ENCODE measurements at regions not wholly inside any gene's neighbourhood (a gene's known extent, or its start where the extent isn't known, plus 50 kb on each side); places are given as distances from the start of the nearest gene placed in this dataset.
"Not testable (repeated sequence)": the region's sequence is repeated elsewhere in the genome, so short reads cannot be mapped to it uniquely, and the experiment has no call there.

DNA sequence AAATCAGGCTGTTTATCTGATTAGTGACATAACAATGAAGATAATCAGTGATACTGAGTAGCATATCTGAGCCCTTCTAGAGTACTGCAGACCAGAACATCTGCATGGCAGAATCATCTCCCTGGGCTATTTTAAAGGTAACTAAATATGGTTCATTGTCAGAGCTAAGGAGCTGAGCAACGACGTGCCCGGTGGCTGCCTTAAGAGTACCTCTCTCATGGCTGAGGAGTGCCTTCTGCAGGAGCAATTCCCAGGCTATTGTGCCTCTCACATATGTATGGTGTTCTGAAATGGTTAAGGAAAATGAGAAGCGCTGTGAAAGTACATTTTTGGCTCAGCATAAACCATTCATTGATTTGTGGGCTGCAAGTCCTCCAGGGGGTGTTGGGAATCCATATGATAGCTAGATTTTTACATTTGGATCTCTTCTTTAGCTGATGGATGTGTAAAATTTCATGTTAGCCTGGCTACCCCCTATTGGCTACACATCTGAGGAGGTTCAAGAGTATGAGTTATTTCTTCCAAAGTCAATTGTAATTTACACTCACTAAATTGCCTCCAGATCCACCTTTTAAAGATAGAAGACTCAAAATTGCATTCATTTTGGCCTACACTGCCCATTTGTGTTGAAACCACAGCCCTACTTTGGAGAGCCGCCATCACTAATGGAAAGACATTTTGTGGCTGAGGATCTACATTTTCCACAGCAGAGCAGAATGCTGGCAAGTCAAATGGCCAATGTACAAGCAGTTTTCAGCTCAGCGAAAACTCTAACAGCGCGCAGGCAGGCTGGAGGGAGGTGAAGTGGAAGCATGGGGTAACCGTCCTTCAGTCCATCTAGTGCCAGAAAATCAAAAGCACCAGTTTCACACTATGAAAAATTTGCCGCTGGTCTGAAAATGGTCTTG, 198.0 kb downstream of the SIM1 start:
- no peak for DNase-seq

DNA sequence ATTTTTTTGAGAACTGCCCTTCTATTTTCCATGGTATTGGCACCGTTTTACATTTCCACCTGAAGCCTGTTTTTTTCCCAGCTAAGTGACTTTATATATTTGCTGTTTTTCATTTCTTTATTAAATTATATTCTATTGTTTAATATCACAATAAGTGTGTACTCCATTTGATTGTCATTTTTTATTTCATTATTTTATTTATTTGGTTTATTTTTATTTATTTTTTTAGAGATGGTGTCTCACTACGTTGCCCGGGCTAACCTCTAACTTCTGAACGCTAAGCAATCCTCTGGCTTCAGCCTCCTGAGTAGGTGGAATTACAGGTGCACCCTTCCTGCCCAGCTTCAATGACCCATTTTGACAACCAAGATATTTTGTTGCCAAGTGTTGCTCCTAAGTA, 202.6 kb downstream of the SIM1 start:
- DNase-seq: no peak

DNA sequence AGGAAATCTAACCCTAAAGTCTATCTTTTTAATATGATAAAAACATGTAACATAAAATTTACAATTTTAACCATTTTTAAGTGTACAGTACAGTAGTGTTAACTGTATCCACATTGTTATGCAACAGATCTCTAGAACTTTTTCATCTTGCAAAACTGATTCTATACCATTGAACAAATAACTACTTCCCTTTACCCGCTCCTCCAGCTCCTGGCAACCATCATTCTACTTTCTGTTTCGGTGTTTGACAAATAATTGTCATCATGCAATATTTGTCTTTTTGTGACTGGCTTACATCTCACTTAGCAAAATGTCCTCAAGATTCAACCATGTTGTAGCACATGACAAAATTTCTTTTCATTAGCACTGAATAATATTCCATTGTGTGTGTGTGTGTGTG, 203.2 kb downstream of the SIM1 start:
- no peak for DNase-seq

GRCh38 chr6:100260584-100260983, 204.1 kb downstream of the SIM1 start:
- DNase-seq: no peak

DNA sequence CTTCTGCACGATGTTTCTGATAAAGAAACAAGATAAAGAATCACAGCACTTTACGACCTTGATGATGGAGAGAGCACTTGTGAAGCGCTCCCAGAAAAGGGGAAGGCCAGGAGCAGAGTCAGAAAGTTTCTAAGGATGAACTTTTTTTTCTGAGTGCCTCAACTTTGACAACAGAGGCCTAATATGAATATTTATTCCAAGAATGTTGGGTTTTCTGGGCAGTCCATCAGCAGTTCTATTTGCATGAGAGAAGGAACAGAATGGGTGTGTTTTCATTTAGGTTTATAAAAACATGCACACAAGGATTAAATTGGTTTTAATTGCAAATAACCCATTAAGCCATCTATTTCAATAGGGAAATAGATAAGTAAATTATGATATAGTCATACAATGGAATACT, 204.9 kb downstream of the SIM1 start:
- no peak for DNase-seq

GRCh38 chr6:100258752-100259151, 206.0 kb downstream of the SIM1 start:
- no peak for DNase-seq

DNA sequence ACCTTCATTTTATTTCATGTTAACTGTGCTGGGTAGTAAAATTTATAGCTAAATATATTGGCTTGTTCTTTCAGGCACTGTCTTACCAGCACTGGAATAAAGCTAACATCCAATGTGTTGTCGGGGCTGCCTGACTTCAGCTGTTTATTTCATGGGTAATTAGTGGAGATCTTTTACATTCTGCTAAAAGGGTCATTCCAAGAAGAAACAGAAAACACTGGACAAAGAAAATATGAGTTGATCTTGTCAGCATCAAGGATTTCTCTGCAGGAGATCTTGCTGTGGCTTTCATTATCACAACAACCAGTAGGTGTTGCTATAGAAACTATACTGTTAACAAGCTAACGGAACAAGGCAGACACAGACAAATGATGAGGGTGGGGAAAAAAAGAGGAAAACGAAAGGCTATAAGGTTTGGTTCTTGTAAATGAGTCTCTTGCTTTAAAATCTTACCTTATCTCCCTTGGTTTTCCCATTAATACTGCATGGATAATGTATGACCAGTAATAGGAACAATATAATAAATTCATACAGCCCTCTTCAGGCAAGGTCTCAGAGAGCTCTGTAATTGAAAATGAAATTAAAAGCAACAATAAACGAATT, 206.8 kb downstream of the SIM1 start:
- peak; percentile 13 for DNase-seq

DNA sequence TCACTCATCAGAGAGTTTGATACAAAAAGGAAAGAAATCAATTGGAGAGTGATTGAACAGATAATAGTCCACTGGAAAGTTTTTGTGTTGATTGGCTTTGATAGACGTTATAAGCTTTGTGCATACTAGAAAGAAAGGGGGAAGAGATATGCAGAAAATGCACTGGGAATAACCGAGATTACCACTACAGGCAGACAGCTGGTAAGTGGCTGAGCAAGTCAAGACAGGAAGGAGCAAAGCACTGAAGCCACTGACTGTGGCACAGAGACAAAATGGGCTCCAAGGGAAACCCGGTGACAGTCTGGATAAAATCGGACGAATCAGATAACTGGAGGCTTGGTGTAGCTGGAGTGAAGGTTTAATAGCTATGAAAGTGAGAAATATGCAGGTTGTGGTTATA, 209.0 kb downstream of the SIM1 start:
- no peak for DNase-seq

- no peak for DNase-seq
Observed at GRCh38 chr6:100247123-100247522, 217.6 kb downstream of the SIM1 start.

DNA sequence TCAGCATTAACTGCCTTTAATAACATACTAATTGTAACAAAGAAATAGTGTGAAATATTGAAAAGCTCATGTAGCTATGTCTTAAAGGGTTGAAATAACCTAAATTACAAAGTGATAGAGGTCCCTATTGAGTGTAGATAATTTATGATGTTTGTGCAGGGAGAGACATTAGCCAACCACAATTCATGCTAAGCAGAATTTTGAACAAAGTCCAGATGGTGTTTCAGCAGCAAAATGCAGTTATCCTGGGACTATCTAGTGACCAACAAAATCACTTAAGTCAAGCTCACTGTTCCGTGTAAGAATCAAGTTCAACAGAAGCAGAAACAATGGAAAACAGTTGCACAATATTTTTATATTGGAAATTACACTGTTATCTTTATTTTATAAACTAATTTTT, 218.5 kb downstream of the SIM1 start:
- no peak for DNase-seq

GRCh38 chr6:100240798-100241197, 223.9 kb downstream of the SIM1 start:
- no peak for DNase-seq

GRCh38 chr6:100237821-100238220, 226.9 kb downstream of the SIM1 start:
- DNase-seq: no peak

- DNase-seq: no peak
Observed at GRCh38 chr6:100236389-100236788, 228.3 kb downstream of the SIM1 start.

DNA sequence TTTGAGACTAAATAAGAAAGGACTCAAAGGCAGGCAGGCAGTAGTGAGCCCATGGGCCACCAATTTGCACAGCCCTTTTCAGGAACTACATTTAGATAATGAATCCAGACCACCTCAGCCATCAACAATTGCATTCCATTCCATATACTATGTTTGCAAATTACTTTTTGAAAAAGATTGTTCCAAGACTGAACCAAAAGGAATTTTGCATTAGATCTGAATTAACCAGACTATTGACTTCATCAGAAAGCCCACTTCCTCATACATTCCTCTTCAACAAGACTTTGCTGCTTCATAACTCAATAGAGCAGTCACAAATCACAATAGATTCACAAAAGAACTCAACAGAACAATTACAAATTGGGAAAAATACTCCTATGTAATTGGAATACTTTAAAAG, 229.1 kb downstream of the SIM1 start:
- DNase-seq: no peak

DNA sequence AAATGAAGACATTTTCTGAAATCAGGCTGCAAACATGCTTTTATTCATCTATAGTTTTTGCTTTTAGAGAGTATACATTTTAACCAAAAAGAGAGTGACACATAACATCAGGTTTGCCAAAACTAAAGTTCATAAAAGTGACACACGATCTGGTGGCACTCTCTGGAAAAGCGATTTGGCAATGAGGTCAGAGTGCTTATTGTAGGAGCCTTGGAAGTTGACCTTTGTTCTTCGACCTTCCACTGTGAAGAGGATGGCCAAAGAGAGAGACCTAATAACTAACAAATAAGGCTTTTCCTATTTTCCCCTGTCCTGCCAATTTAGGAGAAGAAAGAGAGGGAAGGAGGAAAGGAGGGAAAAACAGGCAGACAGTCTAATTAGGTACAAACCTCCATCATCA, 230.1 kb downstream of the SIM1 start:
- DNase-seq: no peak

GRCh38 chr6:100232781-100233573, 231.7 kb downstream of the SIM1 start:
- DNase-seq: no peak

- DNase-seq: no peak
Observed at GRCh38 chr6:100230953-100231316, 233.8 kb downstream of the SIM1 start.

GRCh38 chr6:100230115-100230952, 234.4 kb downstream of the SIM1 start:
- no peak for DNase-seq

DNA sequence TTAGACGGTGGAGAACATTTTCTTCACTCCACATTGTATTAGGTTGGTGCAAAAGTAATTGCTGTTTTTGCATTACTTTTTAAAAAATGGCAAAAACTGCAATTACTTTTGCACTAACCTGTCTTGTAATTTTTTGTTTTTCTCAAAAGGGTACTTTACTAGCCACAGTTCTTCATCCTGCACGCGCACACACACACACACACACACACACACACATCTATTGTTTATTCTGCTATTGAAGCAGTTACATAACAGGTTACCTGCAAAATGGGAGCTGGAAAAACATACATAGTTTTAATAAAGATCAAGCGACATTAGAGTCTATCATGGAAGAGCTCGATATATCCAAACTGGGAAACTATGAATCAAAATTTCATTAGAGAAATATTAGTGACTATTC, 235.2 kb downstream of the SIM1 start:
- no peak for DNase-seq

DNA sequence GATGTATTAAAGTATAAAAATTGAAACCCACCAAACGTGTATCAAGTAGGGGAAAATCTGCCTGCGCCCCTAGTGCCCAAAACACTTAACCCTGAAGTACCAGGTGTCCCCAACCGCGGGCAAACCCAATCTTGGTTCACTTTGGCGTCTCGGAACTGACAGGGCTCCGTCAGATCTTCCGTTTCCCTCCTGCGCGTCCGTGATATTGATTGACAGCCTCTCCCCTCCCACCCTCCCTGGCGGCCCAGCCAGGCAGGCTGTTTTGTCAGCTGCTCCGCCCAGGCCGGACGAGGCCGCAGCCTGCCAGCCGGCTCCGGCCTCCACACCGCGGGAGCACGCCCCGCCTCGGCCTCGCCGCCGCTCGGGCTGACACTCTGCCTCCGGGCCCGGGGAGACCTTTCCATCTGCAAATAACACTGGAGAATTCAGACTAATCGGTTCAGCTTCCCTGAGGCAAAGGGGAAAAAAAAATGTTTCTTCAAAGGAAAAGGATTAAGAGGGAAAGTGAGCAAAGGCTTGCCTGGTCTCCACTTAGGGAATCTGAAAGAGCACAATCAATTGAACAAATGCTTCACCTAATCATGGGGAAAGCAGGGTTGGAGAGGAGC, 234.9 kb upstream of the MCHR2 start:
- peak; percentile 62 for DNase-seq

DNA sequence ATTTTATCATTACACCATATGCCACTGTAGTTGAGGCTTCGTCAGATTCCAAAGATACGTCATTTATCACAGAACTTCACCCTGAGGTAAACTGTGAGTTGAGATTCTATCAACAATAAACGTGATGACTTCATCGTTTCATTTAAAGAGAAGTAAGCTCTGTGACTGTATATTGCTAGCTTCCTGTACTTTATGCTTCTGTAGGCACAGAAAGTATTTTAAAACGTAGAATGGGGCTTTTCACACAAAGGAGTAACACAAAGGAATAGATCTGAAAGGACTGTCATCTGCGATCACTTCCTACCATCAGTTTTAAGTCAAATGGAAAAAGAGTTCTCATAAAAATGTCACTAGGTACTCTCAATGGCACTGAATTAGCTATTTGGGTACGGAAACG, 234.4 kb upstream of the MCHR2 start:
- DNase-seq: no peak

DNA sequence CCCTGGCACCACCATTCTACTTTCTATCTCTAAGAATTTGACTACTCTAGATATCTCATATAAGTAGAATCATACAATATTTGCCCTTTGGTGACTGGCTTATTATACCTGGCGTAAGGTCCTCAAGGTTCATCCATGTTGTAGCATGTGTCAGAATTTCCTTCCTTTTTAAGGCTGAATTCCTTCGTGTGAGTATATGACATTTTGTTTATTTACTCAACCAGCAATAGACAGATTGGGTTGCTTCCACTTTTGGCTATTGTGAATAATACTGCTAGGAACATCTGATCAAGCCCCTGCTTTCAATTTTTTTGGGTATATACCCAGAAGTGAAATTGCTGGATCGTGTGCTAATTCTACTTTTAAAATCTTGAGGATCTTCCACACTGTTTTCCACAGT, 232.8 kb upstream of the MCHR2 start:
- DNase-seq: no peak

GRCh38 chr6:100223952-100224351, 229.9 kb upstream of the MCHR2 start:
- not testable (repeated sequence) for DNase-seq
